HEK293 (cell line): ENCODE measurements at regions not wholly inside any gene's neighbourhood (a gene's known extent, or its start where the extent isn't known, plus 50 kb on each side); places are given as distances from the start of the nearest gene placed in this dataset.

Experiments used
- CTCF ChIA-PET: fragments of 350-600 bp; formaldehyde crosslinking; extraction: SDS; loops from one replicate; lab custom pipeline; 2021; ENCODE audit warnings: antibody characterized with exemption; lab: Yijun Ruan, JAX
- POLR2A ChIA-PET: fragments of 300-600 bp; formaldehyde crosslinking; extraction: SDS; loops from one replicate; lab custom pipeline; 2020; ENCODE audit warnings: antibody characterized with exemption, inconsistent platforms; lab: Yijun Ruan, JAX
- H3K27ac ChIP-seq: fragments of 200-500 bp; sonication (Bioruptor generic); 2 replicates; pipeline ENCODE4 v1.5.1; 2014; ENCODE audit warnings: low read depth, low read length, control low read depth, inconsistent platforms; ENCODE audit errors: extremely low read depth
- H3K36me3 ChIP-seq, 2 experiments: fragments of 200-500 bp in 1 of 2; sonication (Bioruptor generic) in 1 of 2; 1 replicate in 1 of 2; 2 replicates in 1 of 2; pipeline ENCODE4 v1.5.1; 2014 to 2017; ENCODE audit warnings: inconsistent platforms in 2 of 2, low read length in 2 of 2; ENCODE audit not compliant: control insufficient read depth in 2 of 2, insufficient read depth in 1 of 2
- H3K4me1 ChIP-seq: fragments of 200-500 bp; sonication (Bioruptor generic); 2 replicates; pipeline ENCODE4 v1.5.1; 2014; ENCODE audit warnings: mild to moderate bottlenecking, low read length, inconsistent platforms; ENCODE audit not compliant: control insufficient read depth, insufficient read depth
- H3K4me3 ChIP-seq: 2 replicates; pipeline ENCODE4 v1.5.1; 2011; ENCODE audit warnings: low read depth, mild to moderate bottlenecking, control low read depth, low read length, moderate library complexity
- H3K9me3 ChIP-seq: fragments of 200-500 bp; sonication (Bioruptor generic); 2 replicates; pipeline ENCODE4 v1.5.1; 2014; ENCODE audit warnings: low read depth, low read length, inconsistent platforms; ENCODE audit not compliant: control insufficient read depth, insufficient read depth
- BCL11A ChIP-seq: fragments of 450-650 bp; formaldehyde crosslinking; IDR thresholded peaks from 2 replicates; pipeline ENCODE4 v1.5.1; 2016; ENCODE audit warnings: low read depth, missing biosample characterization, missing genetic modification characterization
- GFI1B ChIP-seq: fragments of 450-650 bp; formaldehyde crosslinking; IDR thresholded peaks from 2 replicates; pipeline ENCODE4 v1.5.1; 2016; ENCODE audit warnings: missing biosample characterization, missing genetic modification characterization
- KLF10 ChIP-seq: fragments of 450-650 bp; IDR thresholded peaks from 2 replicates; pipeline ENCODE4 v1.5.1; 2018; ENCODE audit warnings: missing biosample characterization, mild to moderate bottlenecking, missing genetic modification characterization
- KLF9 ChIP-seq: fragments of 450-650 bp; formaldehyde crosslinking; IDR thresholded peaks from 2 replicates; pipeline ENCODE4 v1.5.1; 2016; ENCODE audit warnings: missing biosample characterization, missing genetic modification characterization, low read depth
- MEIS1 ChIP-seq: sonication (generic); formaldehyde crosslinking; IDR thresholded peaks from 2 replicates; pipeline ENCODE4 v1.8.1; 2022; ENCODE audit warnings: missing genetic modification reagents, mild to moderate bottlenecking, borderline replicate concordance
- MYNN ChIP-seq: fragments of 450-650 bp; formaldehyde crosslinking; IDR thresholded peaks from 2 replicates; pipeline ENCODE4 v1.5.1; 2016; ENCODE audit warnings: missing biosample characterization, missing genetic modification characterization, borderline replicate concordance
- YY2 ChIP-seq: fragments of 450-650 bp; formaldehyde crosslinking; IDR thresholded peaks from 2 replicates; pipeline ENCODE4 v1.5.1; 2016; ENCODE audit warnings: missing biosample characterization, missing genetic modification characterization
- ZBTB8A ChIP-seq: fragments of 450-650 bp; formaldehyde crosslinking; IDR thresholded peaks from 2 replicates; pipeline ENCODE4 v1.5.1; 2016; ENCODE audit warnings: missing biosample characterization, missing genetic modification characterization
- ZFP41 ChIP-seq: fragments of 450-650 bp; formaldehyde crosslinking; IDR thresholded peaks from 2 replicates; pipeline ENCODE4 v1.5.1; 2016; ENCODE audit warnings: missing biosample characterization, missing genetic modification characterization, borderline replicate concordance
- ZIC2 ChIP-seq: fragments of 450-650 bp; formaldehyde crosslinking; IDR thresholded peaks from 2 replicates; pipeline ENCODE4 v1.5.1; 2016; ENCODE audit warnings: missing biosample characterization, missing genetic modification characterization
- ZNF132 ChIP-seq: fragments of 450-650 bp; formaldehyde crosslinking; IDR thresholded peaks from 2 replicates; pipeline ENCODE4 v1.5.1; 2017; ENCODE audit warnings: missing biosample characterization, missing genetic modification characterization, borderline replicate concordance
- ZNF214 ChIP-seq: fragments of 450-650 bp; formaldehyde crosslinking; IDR thresholded peaks from 2 replicates; pipeline ENCODE4 v1.5.1; 2017; ENCODE audit warnings: missing biosample characterization, mild to moderate bottlenecking, missing genetic modification characterization, borderline replicate concordance
- ZNF394 ChIP-seq: fragments of 450-650 bp; formaldehyde crosslinking; IDR thresholded peaks from 2 replicates; pipeline ENCODE4 v1.5.1; 2016; ENCODE audit warnings: missing biosample characterization, missing genetic modification characterization, mild to moderate bottlenecking, moderate library complexity, borderline replicate concordance
- ZNF426 ChIP-seq: fragments of 450-650 bp; formaldehyde crosslinking; IDR thresholded peaks from 2 replicates; pipeline ENCODE4 v1.5.1; 2017; ENCODE audit warnings: missing biosample characterization, missing genetic modification characterization, mild to moderate bottlenecking, inconsistent platforms, moderate library complexity
- ZNF530 ChIP-seq: fragments of 450-650 bp; formaldehyde crosslinking; IDR thresholded peaks from 2 replicates; pipeline ENCODE4 v1.5.1; 2016; ENCODE audit warnings: low read depth, missing biosample characterization, missing genetic modification characterization
- ZNF596 ChIP-seq: fragments of 450-650 bp; IDR thresholded peaks from 2 replicates; pipeline ENCODE4 v1.5.0; 2018; ENCODE audit warnings: missing biosample characterization, mild to moderate bottlenecking, missing genetic modification characterization, moderate library complexity
- TF ChIP-seq, protein P1 (sequence below): fragments of 450-650 bp; formaldehyde crosslinking; IDR thresholded peaks from 2 replicates; pipeline ENCODE4 v1.5.0; 2017; ENCODE audit warnings: missing biosample characterization, missing genetic modification characterization, borderline replicate concordance
- TF ChIP-seq, protein P2 (sequence below): fragments of 450-650 bp; formaldehyde crosslinking; IDR thresholded peaks from 2 replicates; pipeline ENCODE4 v1.5.1; 2016; ENCODE audit warnings: missing biosample characterization, missing genetic modification characterization
- TF ChIP-seq, protein P3 (sequence below): fragments of 450-650 bp; formaldehyde crosslinking; IDR thresholded peaks from 2 replicates; pipeline ENCODE4 v1.5.1; 2016; ENCODE audit warnings: missing biosample characterization, missing genetic modification characterization
- TF ChIP-seq, protein P4 (sequence below): fragments of 450-650 bp; formaldehyde crosslinking; IDR thresholded peaks from 2 replicates; pipeline ENCODE4 v1.5.1; 2016; ENCODE audit warnings: missing biosample characterization, missing genetic modification characterization

DNA sequence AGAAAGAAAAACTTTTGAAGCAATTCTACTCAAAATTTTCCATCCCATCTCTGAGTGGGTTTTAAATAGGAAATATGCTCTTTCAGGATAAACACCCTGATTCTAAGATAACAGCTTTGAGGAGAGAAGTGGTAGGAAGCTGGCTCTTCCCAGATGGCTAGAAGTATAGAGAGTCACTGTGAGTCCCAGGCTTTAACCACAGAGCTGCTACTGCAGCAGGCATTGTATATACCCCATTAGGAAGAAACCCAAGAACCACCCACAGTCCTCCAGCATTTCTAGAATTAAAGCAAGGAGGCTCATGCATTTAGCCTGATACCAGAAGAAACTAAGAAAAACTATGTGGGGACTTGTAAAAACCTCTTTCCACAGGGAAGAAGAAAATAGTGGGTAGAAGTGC lies 1405.6 kb upstream of the TENM4 start:
- Histone ChIP-seq H3K4me3 (no peak overlapping the region), H3K4me1 (no peaks in the 10 kb centered on the region), H3K9me3 (no peaks in the 10 kb centered on the region), H3K36me3 (no peaks in the 10 kb centered on the region), H3K27ac (no peak overlapping the region)
- CTCF ChIA-PET, result no interaction called here
- no peak for TF ChIP-seq YY2 (tag by site-specific recombination)
- no peak for TF ChIP-seq KLF9 (tag by site-specific recombination)
- TF ChIP-seq BCL11A (tag by site-specific recombination), result no peak
- TF ChIP-seq, protein P1, sequence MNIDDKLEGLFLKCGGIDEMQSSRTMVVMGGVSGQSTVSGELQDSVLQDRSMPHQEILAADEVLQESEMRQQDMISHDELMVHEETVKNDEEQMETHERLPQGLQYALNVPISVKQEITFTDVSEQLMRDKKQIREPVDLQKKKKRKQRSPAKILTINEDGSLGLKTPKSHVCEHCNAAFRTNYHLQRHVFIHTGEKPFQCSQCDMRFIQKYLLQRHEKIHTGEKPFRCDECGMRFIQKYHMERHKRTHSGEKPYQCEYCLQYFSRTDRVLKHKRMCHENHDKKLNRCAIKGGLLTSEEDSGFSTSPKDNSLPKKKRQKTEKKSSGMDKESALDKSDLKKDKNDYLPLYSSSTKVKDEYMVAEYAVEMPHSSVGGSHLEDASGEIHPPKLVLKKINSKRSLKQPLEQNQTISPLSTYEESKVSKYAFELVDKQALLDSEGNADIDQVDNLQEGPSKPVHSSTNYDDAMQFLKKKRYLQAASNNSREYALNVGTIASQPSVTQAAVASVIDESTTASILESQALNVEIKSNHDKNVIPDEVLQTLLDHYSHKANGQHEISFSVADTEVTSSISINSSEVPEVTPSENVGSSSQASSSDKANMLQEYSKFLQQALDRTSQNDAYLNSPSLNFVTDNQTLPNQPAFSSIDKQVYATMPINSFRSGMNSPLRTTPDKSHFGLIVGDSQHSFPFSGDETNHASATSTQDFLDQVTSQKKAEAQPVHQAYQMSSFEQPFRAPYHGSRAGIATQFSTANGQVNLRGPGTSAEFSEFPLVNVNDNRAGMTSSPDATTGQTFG, result no peak
- no peak for TF ChIP-seq ZNF530 (tag by site-specific recombination)
- TF ChIP-seq ZNF426 (tag by site-specific recombination), result no peak
- no peak for TF ChIP-seq ZFP41 (tag by site-specific recombination)
- no peak for TF ChIP-seq GFI1B
- TF ChIP-seq, protein P2, sequence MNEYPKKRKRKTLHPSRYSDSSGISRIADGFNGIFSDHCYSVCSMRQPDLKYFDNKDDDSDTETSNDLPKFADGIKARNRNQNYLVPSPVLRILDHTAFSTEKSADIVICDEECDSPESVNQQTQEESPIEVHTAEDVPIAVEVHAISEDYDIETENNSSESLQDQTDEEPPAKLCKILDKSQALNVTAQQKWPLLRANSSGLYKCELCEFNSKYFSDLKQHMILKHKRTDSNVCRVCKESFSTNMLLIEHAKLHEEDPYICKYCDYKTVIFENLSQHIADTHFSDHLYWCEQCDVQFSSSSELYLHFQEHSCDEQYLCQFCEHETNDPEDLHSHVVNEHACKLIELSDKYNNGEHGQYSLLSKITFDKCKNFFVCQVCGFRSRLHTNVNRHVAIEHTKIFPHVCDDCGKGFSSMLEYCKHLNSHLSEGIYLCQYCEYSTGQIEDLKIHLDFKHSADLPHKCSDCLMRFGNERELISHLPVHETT, result no peak
- TF ChIP-seq MEIS1 (CRISPR knock-in tag), result no peak
- no peak for TF ChIP-seq ZNF214
- TF ChIP-seq KLF10 (tag by site-specific recombination), result no peak
- TF ChIP-seq MYNN (tag by site-specific recombination), result no peak
- TF ChIP-seq, protein P3, sequence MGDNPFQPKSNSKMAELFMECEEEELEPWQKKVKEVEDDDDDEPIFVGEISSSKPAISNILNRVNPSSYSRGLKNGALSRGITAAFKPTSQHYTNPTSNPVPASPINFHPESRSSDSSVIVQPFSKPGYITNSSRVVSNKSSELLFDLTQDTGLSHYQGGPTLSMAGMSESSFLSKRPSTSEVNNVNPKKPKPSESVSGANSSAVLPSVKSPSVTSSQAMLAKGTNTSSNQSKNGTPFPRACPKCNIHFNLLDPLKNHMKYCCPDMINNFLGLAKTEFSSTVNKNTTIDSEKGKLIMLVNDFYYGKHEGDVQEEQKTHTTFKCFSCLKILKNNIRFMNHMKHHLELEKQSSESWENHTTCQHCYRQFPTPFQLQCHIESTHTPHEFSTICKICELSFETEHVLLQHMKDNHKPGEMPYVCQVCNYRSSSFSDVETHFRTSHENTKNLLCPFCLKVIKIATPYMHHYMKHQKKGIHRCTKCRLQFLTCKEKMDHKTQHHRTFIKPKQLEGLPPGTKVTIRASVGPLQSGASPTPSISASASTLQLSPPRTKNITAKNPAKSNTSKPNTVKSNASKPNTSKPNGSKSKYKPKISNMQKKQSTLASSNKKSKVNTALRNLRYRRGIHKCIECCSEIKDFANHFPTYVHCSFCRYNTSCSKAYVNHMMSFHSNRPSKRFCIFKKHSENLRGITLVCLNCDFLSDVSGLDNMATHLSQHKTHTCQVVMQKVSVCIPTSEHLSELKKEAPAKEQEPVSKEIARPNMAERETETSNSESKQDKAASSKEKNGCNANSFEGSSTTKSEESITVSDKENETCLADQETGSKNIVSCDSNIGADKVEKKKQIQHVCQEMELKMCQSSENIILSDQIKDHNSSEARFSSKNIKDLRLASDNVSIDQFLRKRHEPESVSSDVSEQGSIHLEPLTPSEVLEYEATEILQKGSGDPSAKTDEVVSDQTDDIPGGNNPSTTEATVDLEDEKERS (tag by site-specific recombination), result no peak
- TF ChIP-seq, protein P4, sequence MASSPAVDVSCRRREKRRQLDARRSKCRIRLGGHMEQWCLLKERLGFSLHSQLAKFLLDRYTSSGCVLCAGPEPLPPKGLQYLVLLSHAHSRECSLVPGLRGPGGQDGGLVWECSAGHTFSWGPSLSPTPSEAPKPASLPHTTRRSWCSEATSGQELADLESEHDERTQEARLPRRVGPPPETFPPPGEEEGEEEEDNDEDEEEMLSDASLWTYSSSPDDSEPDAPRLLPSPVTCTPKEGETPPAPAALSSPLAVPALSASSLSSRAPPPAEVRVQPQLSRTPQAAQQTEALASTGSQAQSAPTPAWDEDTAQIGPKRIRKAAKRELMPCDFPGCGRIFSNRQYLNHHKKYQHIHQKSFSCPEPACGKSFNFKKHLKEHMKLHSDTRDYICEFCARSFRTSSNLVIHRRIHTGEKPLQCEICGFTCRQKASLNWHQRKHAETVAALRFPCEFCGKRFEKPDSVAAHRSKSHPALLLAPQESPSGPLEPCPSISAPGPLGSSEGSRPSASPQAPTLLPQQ (tag by site-specific recombination), result no peak
- no peak for TF ChIP-seq ZIC2 (tag by site-specific recombination)
- no peak for TF ChIP-seq ZNF132 (tag by site-specific recombination)
- TF ChIP-seq ZNF596, result no peak
- no peak for TF ChIP-seq ZNF394 (tag by site-specific recombination)
- no peak for TF ChIP-seq ZBTB8A (tag by site-specific recombination)
- POLR2A ChIA-PET, result no interaction called here
